ENCODE measurements at regions not wholly inside any gene's neighbourhood (a gene's known extent, or its start where the extent isn't known, plus 50 kb on each side); places are given as distances from the start of the nearest gene placed in this dataset.
"Not testable (repeated sequence)": the region's sequence is repeated elsewhere in the genome, so short reads cannot be mapped to it uniquely, and the experiment has no call there.

DNA sequence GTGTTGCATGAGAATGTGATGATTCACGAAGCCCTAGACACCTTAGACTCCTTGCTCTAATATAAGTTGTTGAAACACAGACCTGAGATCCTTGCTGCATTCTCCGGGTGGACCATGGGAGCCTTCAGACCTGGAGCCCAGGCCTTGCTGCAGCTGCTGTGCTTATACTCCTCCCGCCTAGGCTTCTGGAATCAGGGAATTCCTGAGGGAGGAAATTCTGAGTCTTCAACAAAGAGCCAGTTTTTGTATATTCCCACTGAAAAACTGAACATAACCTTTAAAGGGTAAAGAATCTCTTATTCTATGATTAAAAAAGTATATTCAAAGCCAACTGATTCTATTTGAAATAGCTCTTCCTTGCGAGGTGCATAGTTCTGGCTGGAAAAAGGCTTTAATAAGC, 245.1 kb upstream of the ELAVL2 start:
- DNase-seq (ENCODE audit: insufficient read length, low spot score) (no peak), FAIRE-seq (no peak)
- no peak for TF ChIP-seq CTCF (IDR thresholded peaks at IDR 0.05; ENCODE audit: insufficient read depth, missing control alignments)

- FAIRE-seq; DNase-seq (ENCODE audit: insufficient read length, low spot score): not testable (repeated sequence)
Observed at GRCh38 chr9:24067107-24067506, 241.1 kb upstream of the ELAVL2 start.

GRCh38 chr9:24059651-24060050, 233.6 kb upstream of the ELAVL2 start:
- FAIRE-seq = no peak
- TF ChIP-seq CTCF (IDR thresholded peaks at IDR 0.05; ENCODE audit: insufficient read depth, missing control alignments) = no peak
- no peak for DNase-seq (ENCODE audit: insufficient read length, low spot score)

GRCh38 chr9:24051587-24051986, 225.5 kb upstream of the ELAVL2 start:
- DNase-seq (ENCODE audit: insufficient read length, low spot score) = no peak
- TF ChIP-seq CTCF (IDR thresholded peaks at IDR 0.05; ENCODE audit: insufficient read depth, missing control alignments) = no peak
- FAIRE-seq = no peak

- DNase-seq (ENCODE audit: insufficient read length, low spot score); FAIRE-seq: not testable (repeated sequence)
Observed at GRCh38 chr9:24050239-24050638, 224.2 kb upstream of the ELAVL2 start.

GRCh38 chr9:24045150-24045549, 219.1 kb upstream of the ELAVL2 start:
- no peak for DNase-seq (ENCODE audit: insufficient read length, low spot score)
- TF ChIP-seq CTCF (IDR thresholded peaks at IDR 0.05; ENCODE audit: insufficient read depth, missing control alignments) = no peak
- no peak for FAIRE-seq

DNA sequence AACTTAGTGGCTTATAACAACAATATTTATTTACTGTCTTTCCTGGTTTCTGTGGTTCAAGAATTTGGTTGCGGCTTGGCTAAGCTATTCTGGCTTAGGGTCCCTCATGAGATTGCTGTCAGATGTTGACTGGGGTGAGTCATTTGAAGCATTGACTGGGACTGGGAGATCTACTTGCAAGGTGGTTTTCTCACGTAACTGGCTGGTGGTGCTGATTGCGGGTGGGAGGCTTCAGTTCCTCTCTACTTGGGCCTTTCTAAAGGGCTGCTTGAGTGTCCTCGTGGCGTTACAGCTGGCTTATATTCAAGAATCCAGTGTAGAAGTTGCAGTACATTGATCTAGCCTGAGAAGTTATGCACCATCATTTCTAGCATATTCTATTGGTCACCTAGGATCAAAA, 218.5 kb upstream of the ELAVL2 start:
- TF ChIP-seq CTCF (IDR thresholded peaks at IDR 0.05; ENCODE audit: insufficient read depth, missing control alignments) = no peak
- DNase-seq (ENCODE audit: insufficient read length, low spot score) (no peak), FAIRE-seq (no peak)

- FAIRE-seq (no peak), DNase-seq (ENCODE audit: insufficient read length, low spot score) (no peak)
- no peak for TF ChIP-seq CTCF (IDR thresholded peaks at IDR 0.05; ENCODE audit: insufficient read depth, missing control alignments)
Observed at GRCh38 chr9:24041160-24041690, 215.2 kb upstream of the ELAVL2 start.
